Uterus (tissue), 3 donors: ENCODE measurements at regions not wholly inside any gene's neighbourhood (a gene's known extent, or its start where the extent isn't known, plus 50 kb on each side); places are given as distances from the start of the nearest gene placed in this dataset.

Source experiments
- DNase-seq, 2 donors: peaks; one replicate each; pipeline ENCODE4 v3.0.0-alpha.2; 2019 to 2020
- H3K27ac ChIP-seq, 2 donors: fragments of 200-600 bp; sonication (generic); 1 replicate in 1 of 2; 2 replicates in 1 of 2; pipeline ENCODE4 v1.5.1; 2016 to 2018
- H3K27me3 ChIP-seq, 2 donors: fragments of 200-600 bp; sonication (generic); one replicate each; pipeline ENCODE4 v1.5.1; 2018 to 2019; ENCODE audit warnings: control low read depth in 1 of 2
- H3K36me3 ChIP-seq, 2 donors: fragments of 200-600 bp; sonication (generic); one replicate each; pipeline ENCODE4 v1.5.1; 2019; ENCODE audit warnings: control low read depth in 1 of 2
- H3K4me1 ChIP-seq, 2 donors: fragments of 200-600 bp; sonication (generic); one replicate each; pipeline ENCODE4 v1.5.1; 2018 to 2019; ENCODE audit warnings: control low read depth in 1 of 2
- H3K4me3 ChIP-seq, 2 donors: fragments of 200-600 bp; sonication (generic); 1 replicate in 1 of 2; 2 replicates in 1 of 2; pipeline ENCODE4 v1.5.1; 2018 to 2019; ENCODE audit warnings: mild to moderate bottlenecking in 1 of 2
- H3K9me3 ChIP-seq, 2 donors: fragments of 200-600 bp; sonication (generic); one replicate each; pipeline ENCODE4 v1.5.1; 2019; ENCODE audit warnings: control low read depth in 1 of 2
- CTCF ChIP-seq, 4 experiments: fragments of 200-600 bp in 2 of 4; fragments of 450-650 bp in 2 of 4; sonication (generic) in 2 of 4; IDR thresholded peaks; one replicate each; pipeline ENCODE4 v1.5.1; 2016 to 2019; ENCODE audit warnings: antibody characterized with exemption in 4 of 4, mild to moderate bottlenecking in 2 of 4, moderate library complexity in 1 of 4
- POLR2A ChIP-seq, 2 donors: fragments of 450-650 bp; IDR thresholded peaks; one replicate each; pipeline ENCODE4 v1.6.1; 2016; ENCODE audit warnings: antibody characterized with exemption in 2 of 2, mild to moderate bottlenecking in 1 of 2, moderate library complexity in 1 of 2
- intact Hi-C: fragments of 100-400 bp; cut with DNase I; formaldehyde crosslinking; loops from one replicate; pipeline ENCODE4 v1.15.1; 2023; ENCODE audit warnings: low total_unique reads
- donor health status: DM: yes; HTN: yes; CAD: no.

GRCh38 chr6:44699851-44700250 lies 312.3 kb downstream of the CDC5L start:
- H3K27me3 ChIP-seq, result no peaks in the 10 kb centered on the region
- H3K27ac ChIP-seq, result no peak overlapping the region
- no peak for TF ChIP-seq POLR2A (IDR thresholded peaks at IDR 0.05)
- TF ChIP-seq CTCF (IDR thresholded peaks at IDR 0.05), result no peak
- H3K4me1 ChIP-seq, result no peaks in the 10 kb centered on the region
- no peak overlapping the region for H3K4me3 ChIP-seq
- no peaks in the 10 kb centered on the region for H3K36me3 ChIP-seq
- H3K9me3 ChIP-seq, result no peaks in the 10 kb centered on the region
- no peak for DNase-seq
- intact Hi-C loops, result no loop called here

- no peak for DNase-seq
- intact Hi-C loops, result no loop called here
- no peak overlapping the region for H3K27ac ChIP-seq
- H3K27me3 ChIP-seq, result no peaks in the 10 kb centered on the region
- no peaks in the 10 kb centered on the region for H3K4me1 ChIP-seq
- TF ChIP-seq CTCF (IDR thresholded peaks at IDR 0.05) (no peak), POLR2A (IDR thresholded peaks at IDR 0.05) (no peak)
- H3K36me3 ChIP-seq, result no peaks in the 10 kb centered on the region
- H3K4me3 ChIP-seq, result no peak overlapping the region
- no peaks in the 10 kb centered on the region for H3K9me3 ChIP-seq
Observed at GRCh38 chr6:44700422-44700821, 312.9 kb downstream of the CDC5L start.

- Histone ChIP-seq H3K9me3 (no peaks in the 10 kb centered on the region), H3K27ac (no peak overlapping the region), H3K4me1 (no peaks in the 10 kb centered on the region), H3K36me3 (no peaks in the 10 kb centered on the region), H3K4me3 (no peak overlapping the region), H3K27me3 (no peaks in the 10 kb centered on the region)
- TF ChIP-seq POLR2A (IDR thresholded peaks at IDR 0.05), result no peak
- no peak for TF ChIP-seq CTCF (IDR thresholded peaks at IDR 0.05)
- intact Hi-C loops, result no loop called here
- no peak for DNase-seq
Observed at GRCh38 chr6:44701038-44701636, 313.6 kb downstream of the CDC5L start.

- Histone ChIP-seq H3K27ac (no peak overlapping the region), H3K4me1 (no peaks in the 10 kb centered on the region), H3K4me3 (no peak overlapping the region), H3K36me3 (no peaks in the 10 kb centered on the region), H3K9me3 (no peaks in the 10 kb centered on the region), H3K27me3 (no peaks in the 10 kb centered on the region)
- no peak for TF ChIP-seq CTCF (IDR thresholded peaks at IDR 0.05)
- no peak for TF ChIP-seq POLR2A (IDR thresholded peaks at IDR 0.05)
- intact Hi-C loops, result no loop called here
- DNase-seq, result no peak
Observed at GRCh38 chr6:44701637-44702101, 314.2 kb downstream of the CDC5L start.

GRCh38 chr6:44702292-44702691 lies 314.8 kb downstream of the CDC5L start:
- no peak overlapping the region for H3K27ac ChIP-seq
- no peaks in the 10 kb centered on the region for H3K27me3 ChIP-seq
- intact Hi-C loops, result no loop called here
- H3K4me3 ChIP-seq, result no peak overlapping the region
- TF ChIP-seq POLR2A (IDR thresholded peaks at IDR 0.05) (no peak), CTCF (IDR thresholded peaks at IDR 0.05) (no peak)
- no peaks in the 10 kb centered on the region for H3K9me3 ChIP-seq
- no peaks in the 10 kb centered on the region for H3K4me1 ChIP-seq
- DNase-seq, result no peak
- H3K36me3 ChIP-seq, result no peaks in the 10 kb centered on the region
